HG03575 (cell line): ENCODE measurements at regions not wholly inside any gene's neighbourhood (a gene's known extent, or its start where the extent isn't known, plus 50 kb on each side); places are given as distances from the start of the nearest gene placed in this dataset.
"Not testable (repeated sequence)": the region's sequence is repeated elsewhere in the genome, so short reads cannot be mapped to it uniquely, and the experiment has no call there.

Experiments used
- ATAC-seq: cut with Tn5 transposase; IDR thresholded peaks from one replicate; pipeline ENCODE4 v1.9.1; 2021; ENCODE audit not compliant: unreplicated experiment, insufficient number of reproducible peaks, low FRiP score; ENCODE audit errors: extremely low read depth

- ATAC-seq: no peak
These were observed 476.0 kb downstream of the MFSD1 start for GRCh38 chr3:159277814-159278213.

- no peak for ATAC-seq
These were observed 478.7 kb downstream of the MFSD1 start for GRCh38 chr3:159280386-159281191.

DNA sequence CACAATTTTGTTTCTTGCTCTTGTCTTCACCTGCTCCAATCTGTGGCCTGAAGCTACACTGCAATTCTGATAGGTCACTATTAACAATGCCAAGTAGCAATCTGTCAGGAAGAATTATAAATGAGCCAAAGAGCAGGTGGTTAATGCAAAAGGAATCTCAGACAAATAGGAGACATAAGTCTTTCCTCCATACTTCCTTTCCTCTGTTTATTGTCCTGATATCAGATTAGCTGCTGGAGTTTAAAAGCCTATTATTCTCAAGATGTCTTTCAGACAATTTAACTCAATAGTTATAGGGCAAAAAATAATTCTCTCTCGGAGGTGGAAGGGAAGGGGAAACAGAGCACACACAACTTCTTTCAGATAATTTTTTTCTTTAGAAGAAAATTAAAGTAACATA is 491.6 kb downstream of the MFSD1 start:
- ATAC-seq: no peak

GRCh38 chr3:159301961-159302360 is 500.1 kb downstream of the MFSD1 start:
- no peak for ATAC-seq

DNA sequence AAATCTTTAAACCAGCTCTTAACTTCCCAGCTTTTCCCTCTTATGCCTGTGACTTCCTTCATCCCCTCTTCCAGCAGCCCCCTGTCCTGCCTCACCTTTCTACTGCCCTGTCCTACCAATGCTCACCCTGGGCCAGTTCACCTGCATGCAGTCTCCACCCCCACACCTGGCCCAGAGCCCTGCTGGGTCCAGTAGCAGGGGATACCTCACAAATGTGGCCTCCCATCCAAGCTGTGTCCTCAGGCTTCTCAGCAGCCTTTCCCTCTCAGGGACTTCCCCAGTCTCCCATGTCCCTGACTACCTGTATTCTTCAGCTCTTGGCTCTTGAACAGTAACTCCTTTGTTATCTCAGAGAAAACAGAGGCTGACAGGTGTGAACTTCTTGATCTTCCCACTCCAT is 503.2 kb downstream of the MFSD1 start:
- ATAC-seq: no peak

- not testable (repeated sequence) for ATAC-seq
These were observed 514.9 kb downstream of the MFSD1 start for GRCh38 chr3:159316706-159317105.

GRCh38 chr3:159319156-159319555 is 517.3 kb downstream of the MFSD1 start:
- no peak for ATAC-seq

- ATAC-seq: no peak
These were observed 520.6 kb downstream of the MFSD1 start for GRCh38 chr3:159322322-159322939.

- no peak for ATAC-seq
These were observed 522.0 kb downstream of the MFSD1 start for GRCh38 chr3:159323848-159324247.

GRCh38 chr3:159326998-159327397 is 525.1 kb downstream of the MFSD1 start:
- no peak for ATAC-seq

DNA sequence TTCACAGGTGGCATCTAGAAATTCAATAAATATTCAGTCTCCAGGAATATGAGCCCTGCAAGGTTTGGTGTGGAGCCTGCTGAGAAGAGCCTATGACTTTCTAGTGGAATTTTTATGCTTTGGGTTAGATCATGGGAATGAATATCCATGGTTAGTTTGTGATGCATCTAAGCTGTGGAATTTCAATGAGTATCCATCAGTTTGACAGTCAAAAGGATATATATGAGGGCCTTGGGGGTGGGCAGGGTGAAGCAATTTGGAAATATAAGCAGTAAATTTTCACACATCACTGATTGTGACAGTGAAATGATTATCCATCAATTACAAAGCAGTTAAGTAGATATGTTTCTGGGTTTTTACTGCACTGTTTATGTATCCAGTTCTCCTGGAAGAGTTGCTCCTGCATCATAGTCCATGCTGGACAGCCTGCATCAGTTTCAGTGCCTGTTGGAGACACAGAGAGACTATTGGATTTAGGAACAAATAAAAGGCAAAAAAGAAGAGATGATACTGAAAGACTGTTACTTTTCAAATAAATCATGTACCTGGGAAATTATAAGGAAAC is 530.8 kb downstream of the MFSD1 start:
- ATAC-seq: no peak

GRCh38 chr3:159339131-159339530 is 537.3 kb downstream of the MFSD1 start:
- ATAC-seq: no peak

DNA sequence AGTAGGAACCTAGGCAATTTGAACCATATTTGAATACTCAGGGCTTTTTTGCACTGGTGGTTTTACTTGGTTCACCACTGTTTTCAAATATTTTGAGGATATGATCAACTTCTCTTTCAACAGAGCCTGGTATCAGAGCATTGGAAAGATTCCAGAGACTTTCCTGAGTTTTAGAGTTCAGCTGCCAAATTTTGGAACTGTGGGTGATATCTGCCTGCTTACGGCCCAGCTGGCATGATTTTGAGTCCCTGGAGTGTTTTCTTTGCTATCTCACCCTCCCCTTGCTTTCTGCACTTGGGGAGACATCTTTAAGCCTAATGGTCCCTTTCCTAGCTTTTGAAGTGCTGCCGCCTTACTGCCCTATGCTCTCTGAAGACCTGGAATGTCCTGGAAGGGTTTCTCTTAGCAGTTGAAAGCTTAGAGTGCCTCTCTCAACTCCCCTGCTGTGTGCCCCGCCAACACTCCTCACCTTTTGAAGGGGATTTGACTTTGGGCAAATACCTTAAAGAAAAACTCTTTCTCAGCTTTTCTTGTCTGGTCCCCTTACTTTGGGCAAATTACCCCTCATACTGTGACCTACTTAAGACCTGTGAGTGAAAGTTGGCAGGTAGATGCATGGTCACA is 539.1 kb downstream of the MFSD1 start:
- ATAC-seq: no peak

- ATAC-seq: no peak
These were observed 544.5 kb downstream of the MFSD1 start for GRCh38 chr3:159346271-159346903.

DNA sequence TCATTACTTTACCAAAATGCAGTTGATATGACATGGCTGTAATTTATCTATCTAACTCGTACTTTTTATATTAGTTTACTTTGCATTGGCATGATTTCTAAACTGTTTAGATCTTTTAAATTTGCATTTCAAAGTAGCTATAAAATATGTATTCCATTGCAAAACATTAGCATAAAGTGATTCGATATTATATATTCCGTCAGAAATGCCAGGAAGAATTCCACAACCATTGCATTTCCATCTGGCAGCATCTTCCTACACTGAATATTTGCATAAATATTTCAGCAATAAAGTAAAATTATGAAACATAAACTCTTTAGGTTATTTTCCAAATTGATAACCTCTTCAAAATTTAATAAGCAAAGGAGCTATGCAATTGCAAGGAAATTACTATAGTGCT is 546.6 kb downstream of the MFSD1 start:
- no peak for ATAC-seq

DNA sequence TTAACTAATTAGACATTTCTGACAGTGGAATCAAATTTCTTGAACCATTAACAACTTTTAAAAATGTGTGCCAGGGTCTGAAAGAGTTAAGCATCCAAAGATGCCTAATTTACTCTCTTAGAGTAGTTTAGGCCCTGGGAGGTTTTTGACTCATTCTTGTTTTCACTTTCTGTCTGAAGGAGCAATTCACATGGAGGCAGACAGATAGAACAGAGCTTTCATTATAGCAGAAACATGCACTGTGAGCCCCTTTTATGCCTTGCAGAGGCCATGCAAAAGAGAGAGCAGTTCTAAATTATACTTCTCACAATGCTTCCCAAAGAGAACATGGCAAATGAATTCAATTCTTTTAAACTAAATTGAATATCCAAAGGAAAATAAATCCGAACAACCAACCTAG is 554.8 kb downstream of the MFSD1 start:
- peak; percentile 83 for ATAC-seq

GRCh38 chr3:159364511-159364910 is 562.7 kb downstream of the MFSD1 start:
- ATAC-seq: no peak

- ATAC-seq: no peak
These were observed 564.6 kb downstream of the MFSD1 start for GRCh38 chr3:159366476-159366875.

DNA sequence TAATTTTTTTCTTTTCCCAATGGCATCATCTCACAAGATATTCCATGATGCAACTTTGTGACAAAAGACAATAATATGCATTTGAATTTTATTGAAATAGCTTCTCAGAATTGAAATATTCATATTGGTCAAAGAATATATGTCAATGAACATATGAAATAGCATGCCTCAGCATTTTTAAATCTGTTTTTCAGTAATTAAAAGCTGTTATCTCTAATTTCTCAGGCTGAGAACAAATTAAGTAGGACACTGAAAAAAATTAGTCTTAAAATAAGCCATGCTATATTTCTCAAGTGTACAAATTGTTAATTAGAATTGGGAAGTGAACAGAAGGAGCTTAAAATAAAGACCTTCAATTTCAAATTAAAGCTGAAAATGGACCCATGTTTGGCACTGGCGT is 570.1 kb downstream of the MFSD1 start:
- no peak for ATAC-seq
